ENCODE measurements at regions not wholly inside any gene's neighbourhood (a gene's known extent, or its start where the extent isn't known, plus 50 kb on each side); places are given as distances from the start of the nearest gene placed in this dataset.

DNA sequence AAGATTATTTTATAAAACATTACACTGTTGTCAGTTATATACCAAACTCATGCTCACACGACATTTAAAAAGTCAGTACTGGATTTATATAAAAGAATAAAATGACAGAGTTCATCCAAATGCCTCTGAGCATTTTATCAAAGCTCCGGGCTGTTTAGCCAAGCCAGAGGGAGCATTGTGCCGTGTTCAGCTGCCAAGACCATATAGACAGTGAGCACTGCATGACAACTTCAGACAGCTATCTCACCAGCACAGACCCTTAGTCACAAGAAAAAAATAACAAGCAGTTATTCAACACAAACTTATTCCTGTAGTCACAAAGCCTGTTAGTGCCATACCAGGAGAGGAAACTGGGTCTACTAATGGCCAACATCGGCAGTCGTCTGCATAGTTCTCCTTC, 88.0 kb upstream of the PBX1 start:
- DNase-seq: no peak

DNA sequence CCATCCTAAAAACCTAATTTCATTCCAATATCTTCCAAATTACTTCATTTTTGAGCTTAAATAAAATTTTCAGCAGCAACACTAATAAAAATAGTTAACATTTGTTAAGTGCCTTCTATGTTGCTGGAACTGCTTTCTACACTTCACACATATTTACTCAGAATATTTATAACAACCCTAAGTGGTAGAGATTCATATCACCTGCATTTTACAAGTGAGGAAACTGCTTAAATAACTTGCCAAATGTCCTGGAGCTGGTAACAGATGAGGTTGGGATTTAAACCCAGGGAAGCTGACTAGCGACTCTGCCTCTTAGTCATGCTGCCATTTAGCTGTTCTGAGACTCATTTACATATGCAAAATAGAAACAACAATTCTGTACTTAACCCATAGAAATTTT, 86.1 kb upstream of the PBX1 start:
- no peak for DNase-seq

DNA sequence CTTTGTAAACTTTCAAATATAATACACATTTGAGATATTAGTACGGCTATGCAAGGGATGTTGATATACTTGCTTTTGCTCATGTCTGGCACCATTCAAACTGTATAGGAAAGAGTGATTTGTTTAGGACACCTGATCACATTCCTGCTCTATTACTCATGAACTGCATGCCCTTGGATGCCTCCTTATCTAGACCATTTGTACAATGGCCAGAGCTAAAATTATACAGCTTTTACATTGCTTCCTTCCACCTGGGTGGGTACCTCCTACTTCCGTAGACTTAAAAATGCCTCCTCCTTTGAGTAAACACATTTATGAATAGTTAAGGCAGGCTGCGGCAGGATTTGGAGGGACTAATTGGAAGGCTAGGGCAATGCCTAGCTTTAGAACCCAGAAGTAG, 85.4 kb upstream of the PBX1 start:
- DNase-seq: no peak

DNA sequence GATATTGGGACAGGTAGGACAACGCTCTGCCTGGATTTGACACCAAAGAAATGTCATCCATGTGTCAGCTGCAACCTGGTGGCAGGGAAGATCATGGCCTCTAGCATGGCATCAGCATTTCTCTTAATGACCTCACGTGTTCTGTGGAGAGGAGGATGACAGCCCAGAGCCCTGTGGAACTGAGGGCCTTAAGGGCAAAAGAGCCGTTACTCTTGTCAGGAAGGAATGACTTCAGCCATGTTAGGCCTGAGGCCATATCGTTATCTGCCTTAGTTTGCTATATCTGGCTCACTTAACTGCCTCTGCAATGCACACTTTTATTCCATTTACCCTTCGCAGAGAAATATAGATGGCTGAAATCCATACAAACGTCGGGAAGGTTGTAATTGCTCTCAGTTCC, 83.2 kb upstream of the PBX1 start:
- no peak for DNase-seq

DNA sequence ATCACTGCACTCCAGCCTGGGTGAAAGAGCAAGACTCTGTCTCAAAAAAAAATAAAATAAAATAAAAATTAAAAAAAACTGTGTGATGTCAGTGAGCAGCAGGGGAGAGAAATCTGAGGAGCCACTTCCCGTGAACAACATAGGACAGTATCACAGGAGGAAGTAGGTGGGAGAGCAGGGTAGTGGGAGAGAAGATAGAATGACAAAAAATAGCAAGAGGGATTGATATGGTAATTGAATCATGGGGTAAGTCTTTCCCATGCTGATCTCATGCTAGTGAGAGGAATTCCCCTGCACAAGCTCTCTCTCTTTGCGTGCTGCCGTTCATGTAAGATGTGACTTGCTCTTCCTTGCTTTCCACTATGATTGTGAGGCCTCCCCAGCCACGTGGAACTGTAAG, 81.6 kb upstream of the PBX1 start:
- no peak for DNase-seq

DNA sequence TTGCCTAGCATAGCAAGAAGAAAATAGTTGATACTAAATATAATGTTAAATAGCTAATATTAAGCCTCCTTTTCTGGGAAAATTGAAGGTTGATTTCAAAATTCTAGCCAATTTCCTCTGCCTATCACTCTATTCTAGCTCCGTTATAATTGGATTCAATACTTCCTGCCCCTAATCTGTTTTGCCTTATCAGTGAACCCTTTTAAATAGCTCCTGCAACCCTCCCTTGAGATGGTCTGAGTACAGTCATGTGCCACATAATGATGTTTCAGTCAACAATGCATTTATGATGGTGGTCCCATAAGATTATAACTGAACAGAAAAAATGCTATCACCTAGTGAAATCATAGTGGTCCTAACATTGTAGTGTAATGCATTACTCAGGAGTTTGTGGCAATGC, 79.7 kb upstream of the PBX1 start:
- DNase-seq: no peak

DNA sequence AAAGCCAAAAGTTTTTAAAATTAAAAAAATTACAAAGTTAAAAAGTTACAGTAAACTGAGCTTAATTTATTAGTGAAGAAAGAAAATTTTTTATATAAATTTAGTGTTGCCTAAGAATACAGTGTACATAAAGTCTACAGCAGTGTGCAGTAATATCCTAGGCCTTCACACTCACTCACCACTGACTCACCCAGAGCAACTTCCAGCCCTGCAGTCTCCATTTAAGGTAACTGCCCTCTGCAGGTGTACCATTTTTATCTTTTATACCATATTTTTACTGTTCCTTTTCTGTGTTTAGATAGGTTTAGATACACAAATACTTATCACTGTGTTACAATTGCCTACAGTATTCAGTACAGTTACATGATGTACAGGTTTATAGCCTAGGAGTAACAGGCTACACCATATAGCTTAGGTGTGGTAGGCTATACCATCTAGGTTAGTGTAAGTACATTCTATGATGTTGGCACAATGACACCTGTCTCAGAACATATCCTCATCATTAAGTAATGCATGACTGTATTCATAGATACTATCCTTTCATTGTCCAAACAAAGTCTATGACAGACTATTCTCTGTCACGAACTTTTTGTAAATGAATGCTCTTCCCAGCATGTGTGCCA, 78.6 kb upstream of the PBX1 start:
- no peak for DNase-seq

DNA sequence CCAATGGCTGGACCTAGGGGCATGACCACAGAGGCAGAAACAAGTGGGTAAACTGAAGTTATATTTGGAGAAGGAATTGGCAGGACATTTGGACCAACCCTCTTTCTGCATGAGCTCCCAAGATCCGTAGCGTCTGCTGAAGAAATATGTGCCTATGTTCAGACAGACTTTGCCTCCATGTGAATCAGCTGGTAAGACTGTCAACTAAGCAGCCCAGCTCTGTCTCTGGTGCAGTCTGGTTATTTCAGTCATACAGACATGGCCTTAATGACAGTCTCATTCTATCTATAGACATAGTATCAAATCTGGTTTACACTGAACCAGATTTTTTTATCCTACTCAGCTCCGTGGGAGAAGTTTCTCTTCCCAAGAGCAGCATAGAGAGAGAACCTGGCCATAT, 63.1 kb upstream of the PBX1 start:
- DNase-seq: no peak

DNA sequence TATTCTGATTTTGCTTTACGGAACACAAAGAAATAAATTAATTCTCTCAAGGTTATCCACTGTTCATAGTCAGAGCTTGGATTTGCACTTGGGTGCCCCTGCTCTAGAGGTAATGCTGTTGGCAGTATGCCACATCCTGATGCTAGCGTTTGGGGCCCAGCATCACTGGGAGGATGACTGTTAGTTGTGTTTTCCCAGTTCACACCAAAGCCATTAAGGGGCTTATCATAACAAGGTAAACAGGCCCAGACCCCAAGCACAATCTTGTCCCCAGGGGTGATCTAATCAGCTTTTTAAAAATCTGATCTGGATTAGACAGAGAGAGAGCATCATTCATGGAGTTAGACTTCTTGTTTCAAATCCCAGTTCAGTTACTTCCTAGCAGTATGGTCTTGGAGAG, 60.2 kb upstream of the PBX1 start:
- no peak for DNase-seq

DNA sequence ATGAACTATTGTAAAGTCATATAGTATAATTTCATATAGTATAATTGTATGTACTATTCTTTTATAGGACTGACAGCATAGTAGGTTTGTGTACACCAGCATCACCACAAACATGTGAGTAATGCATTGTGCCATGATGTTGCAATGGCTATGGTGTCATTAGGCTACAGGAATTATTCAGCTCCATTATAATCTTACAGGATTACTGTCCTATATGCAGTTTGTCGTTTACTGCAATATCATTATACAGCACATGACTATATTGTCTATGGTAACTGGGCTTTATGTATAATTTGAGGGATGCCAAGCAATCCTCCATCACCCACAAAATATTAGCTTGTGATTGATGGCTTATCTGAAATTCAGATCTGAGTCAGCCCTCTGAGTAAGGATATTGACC, 54.2 kb upstream of the PBX1 start:
- DNase-seq: no peak
